HEK293 (cell line): ENCODE measurements at regions not wholly inside any gene's neighbourhood (a gene's known extent, or its start where the extent isn't known, plus 50 kb on each side); places are given as distances from the start of the nearest gene placed in this dataset.

Source experiments
- CTCF ChIA-PET: fragments of 350-600 bp; formaldehyde crosslinking; extraction: SDS; loops from one replicate; lab custom pipeline; 2021; ENCODE audit warnings: antibody characterized with exemption; lab: Yijun Ruan, JAX
- POLR2A ChIA-PET: fragments of 300-600 bp; formaldehyde crosslinking; extraction: SDS; loops from one replicate; lab custom pipeline; 2020; ENCODE audit warnings: antibody characterized with exemption, inconsistent platforms; lab: Yijun Ruan, JAX
- H3K27ac ChIP-seq: fragments of 200-500 bp; sonication (Bioruptor generic); 2 replicates; pipeline ENCODE4 v1.5.1; 2014; ENCODE audit warnings: low read depth, low read length, control low read depth, inconsistent platforms; ENCODE audit errors: extremely low read depth
- H3K36me3 ChIP-seq, 2 experiments: fragments of 200-500 bp in 1 of 2; sonication (Bioruptor generic) in 1 of 2; 1 replicate in 1 of 2; 2 replicates in 1 of 2; pipeline ENCODE4 v1.5.1; 2014 to 2017; ENCODE audit warnings: inconsistent platforms in 2 of 2, low read length in 2 of 2; ENCODE audit not compliant: control insufficient read depth in 2 of 2, insufficient read depth in 1 of 2
- H3K4me1 ChIP-seq: fragments of 200-500 bp; sonication (Bioruptor generic); 2 replicates; pipeline ENCODE4 v1.5.1; 2014; ENCODE audit warnings: mild to moderate bottlenecking, low read length, inconsistent platforms; ENCODE audit not compliant: control insufficient read depth, insufficient read depth
- H3K4me3 ChIP-seq: 2 replicates; pipeline ENCODE4 v1.5.1; 2011; ENCODE audit warnings: low read depth, mild to moderate bottlenecking, control low read depth, low read length, moderate library complexity
- H3K9me3 ChIP-seq: fragments of 200-500 bp; sonication (Bioruptor generic); 2 replicates; pipeline ENCODE4 v1.5.1; 2014; ENCODE audit warnings: low read depth, low read length, inconsistent platforms; ENCODE audit not compliant: control insufficient read depth, insufficient read depth
- BCL11A ChIP-seq: fragments of 450-650 bp; formaldehyde crosslinking; IDR thresholded peaks from 2 replicates; pipeline ENCODE4 v1.5.1; 2016; ENCODE audit warnings: low read depth, missing biosample characterization, missing genetic modification characterization
- FEZF1 ChIP-seq: fragments of 450-650 bp; formaldehyde crosslinking; IDR thresholded peaks from 2 replicates; pipeline ENCODE4 v1.5.1; 2016; ENCODE audit warnings: missing biosample characterization, missing genetic modification characterization
- KLF16 ChIP-seq: fragments of 450-650 bp; formaldehyde crosslinking; IDR thresholded peaks from 2 replicates; pipeline ENCODE4 v1.5.1; 2017; ENCODE audit warnings: missing biosample characterization, missing genetic modification characterization
- PRDM10 ChIP-seq: fragments of 450-650 bp; formaldehyde crosslinking; IDR thresholded peaks from 2 replicates; pipeline ENCODE4 v1.5.1; 2016; ENCODE audit warnings: missing biosample characterization, missing genetic modification characterization
- SCRT2 ChIP-seq: fragments of 450-650 bp; formaldehyde crosslinking; IDR thresholded peaks from 2 replicates; pipeline ENCODE4 v1.5.1; 2016; ENCODE audit warnings: missing biosample characterization, missing genetic modification characterization
- ZBTB8A ChIP-seq: fragments of 450-650 bp; formaldehyde crosslinking; IDR thresholded peaks from 2 replicates; pipeline ENCODE4 v1.5.1; 2016; ENCODE audit warnings: missing biosample characterization, missing genetic modification characterization
- ZEB2 ChIP-seq: fragments of 450-650 bp; formaldehyde crosslinking; IDR thresholded peaks from 2 replicates; pipeline ENCODE4 v1.5.1; 2016; ENCODE audit warnings: missing biosample characterization, missing genetic modification characterization
- ZNF16 ChIP-seq: fragments of 450-650 bp; formaldehyde crosslinking; IDR thresholded peaks from 2 replicates; pipeline ENCODE4 v1.5.1; 2016; ENCODE audit warnings: low read depth, missing biosample characterization, missing genetic modification characterization
- ZNF174 ChIP-seq: fragments of 450-650 bp; formaldehyde crosslinking; IDR thresholded peaks from 2 replicates; pipeline ENCODE4 v1.5.0; 2017; ENCODE audit warnings: missing biosample characterization, mild to moderate bottlenecking, missing genetic modification characterization
- ZNF2 ChIP-seq: fragments of 450-650 bp; formaldehyde crosslinking; IDR thresholded peaks from 2 replicates; pipeline ENCODE4 v1.5.1; 2016; ENCODE audit warnings: missing biosample characterization, missing genetic modification characterization
- ZNF223 ChIP-seq: fragments of 450-650 bp; formaldehyde crosslinking; IDR thresholded peaks from 2 replicates; pipeline ENCODE4 v1.5.1; 2016; ENCODE audit warnings: missing biosample characterization, missing genetic modification characterization
- ZNF266 ChIP-seq: fragments of 450-650 bp; formaldehyde crosslinking; IDR thresholded peaks from 2 replicates; pipeline ENCODE4 v1.5.1; 2016; ENCODE audit warnings: missing biosample characterization, missing genetic modification characterization, low read depth
- ZNF341 ChIP-seq: fragments of 450-650 bp; formaldehyde crosslinking; IDR thresholded peaks from 2 replicates; pipeline ENCODE4; 2016; ENCODE audit warnings: low read depth, missing biosample characterization, missing genetic modification characterization
- ZNF426 ChIP-seq: fragments of 450-650 bp; formaldehyde crosslinking; IDR thresholded peaks from 2 replicates; pipeline ENCODE4 v1.5.1; 2017; ENCODE audit warnings: missing biosample characterization, missing genetic modification characterization, mild to moderate bottlenecking, inconsistent platforms, moderate library complexity
- ZNF488 ChIP-seq: fragments of 450-650 bp; formaldehyde crosslinking; IDR thresholded peaks from 2 replicates; pipeline ENCODE4 v1.5.1; 2016; ENCODE audit warnings: missing biosample characterization, missing genetic modification characterization
- ZNF600 ChIP-seq: fragments of 450-650 bp; formaldehyde crosslinking; IDR thresholded peaks from 2 replicates; pipeline ENCODE4 v1.5.1; 2016; ENCODE audit warnings: missing biosample characterization, missing genetic modification characterization
- ZNF664 ChIP-seq: fragments of 450-650 bp; formaldehyde crosslinking; IDR thresholded peaks from 2 replicates; pipeline ENCODE4 v1.5.1; 2016; ENCODE audit warnings: missing biosample characterization, missing genetic modification characterization
- ZNF777 ChIP-seq: fragments of 450-650 bp; formaldehyde crosslinking; IDR thresholded peaks from 2 replicates; pipeline ENCODE4 v1.5.1; 2017; ENCODE audit warnings: missing biosample characterization, missing genetic modification characterization, borderline replicate concordance
- ZSCAN16 ChIP-seq: fragments of 450-650 bp; formaldehyde crosslinking; IDR thresholded peaks from 2 replicates; pipeline ENCODE4 v1.5.1; 2016; ENCODE audit warnings: missing biosample characterization, missing genetic modification characterization
- ZSCAN18 ChIP-seq: fragments of 450-650 bp; formaldehyde crosslinking; IDR thresholded peaks from 2 replicates; pipeline ENCODE4 v1.5.1; 2016; ENCODE audit warnings: missing biosample characterization, missing genetic modification characterization
- ZSCAN23 ChIP-seq: fragments of 450-650 bp; formaldehyde crosslinking; IDR thresholded peaks from 2 replicates; pipeline ENCODE4 v1.5.1; 2016; ENCODE audit warnings: missing biosample characterization, missing genetic modification characterization
- TF ChIP-seq, protein P1 (sequence below): fragments of 450-650 bp; formaldehyde crosslinking; IDR thresholded peaks from 2 replicates; pipeline ENCODE4 v1.5.1; 2016; ENCODE audit warnings: missing biosample characterization, missing genetic modification characterization
- TF ChIP-seq, protein P2 (sequence below): fragments of 450-650 bp; IDR thresholded peaks from 2 replicates; pipeline ENCODE4 v1.5.1; 2018; ENCODE audit warnings: missing biosample characterization, mild to moderate bottlenecking, missing genetic modification characterization
- TF ChIP-seq, protein P3 (sequence below): fragments of 450-650 bp; formaldehyde crosslinking; IDR thresholded peaks from 2 replicates; pipeline ENCODE4 v1.5.1; 2016; ENCODE audit warnings: missing biosample characterization, missing genetic modification characterization, low read depth
- TF ChIP-seq, protein P4 (sequence below): fragments of 450-650 bp; formaldehyde crosslinking; IDR thresholded peaks from 2 replicates; pipeline ENCODE4 v1.5.1; 2017; ENCODE audit warnings: missing biosample characterization, missing genetic modification characterization

GRCh38 chr21:33127154-33127867 is 57.4 kb downstream of the OLIG1 start:
- H3K4me1 ChIP-seq = no peaks in the 10 kb centered on the region
- H3K36me3 ChIP-seq = no peaks in the 10 kb centered on the region
- H3K9me3 ChIP-seq = no peaks in the 10 kb centered on the region
- no peak overlapping the region for H3K27ac ChIP-seq
- ChIA-PET POLR2A (interaction anchor here (1.2 kb wide), 1 partner anchor 102 kb away, joined by 3 read pairs; the partner anchor contains the start of gene OLIG2), CTCF (interaction anchor here (0.6 to 6.9 kb wide), 78 partner anchors 8 to 461 kb away, joined by 3 to 127 read pairs (median 4); partner anchors contain the start of genes DONSON and OLIG2)
- H3K4me3 ChIP-seq = peak overlapping the region; percentile 11
- TF ChIP-seq ZNF223 (tag by site-specific recombination) (no peak), SCRT2 (tag by site-specific recombination) (no peak), ZSCAN16 (tag by site-specific recombination) (no peak), ZSCAN18 (tag by site-specific recombination) (no peak), PRDM10 (peak; percentile 40; the same call in 1 of the 2 replicates), KLF16 (tag by site-specific recombination) (no peak), ZEB2 (tag by site-specific recombination) (peak; percentile 53; the same call in 1 of the 2 replicates), ZNF426 (no peak), ZNF2 (tag by site-specific recombination) (peak; percentile 97), ZSCAN23 (tag by site-specific recombination) (no peak), ZNF174 (tag by site-specific recombination) (no peak), ZNF664 (tag by site-specific recombination) (no peak), ZNF266 (no peak), ZNF777 (tag by site-specific recombination) (no peak), ZNF488 (no peak), BCL11A (peak; percentile 75; the same call in 1 of the 2 replicates), ZBTB8A (tag by site-specific recombination) (no peak), ZNF600 (tag by site-specific recombination) (peak; percentile 52; the same call in 1 of the 2 replicates), ZNF16 (no peak), FEZF1 (tag by site-specific recombination) (no peak), ZNF341 (tag by site-specific recombination) (no peak)
- TF ChIP-seq, protein P1, sequence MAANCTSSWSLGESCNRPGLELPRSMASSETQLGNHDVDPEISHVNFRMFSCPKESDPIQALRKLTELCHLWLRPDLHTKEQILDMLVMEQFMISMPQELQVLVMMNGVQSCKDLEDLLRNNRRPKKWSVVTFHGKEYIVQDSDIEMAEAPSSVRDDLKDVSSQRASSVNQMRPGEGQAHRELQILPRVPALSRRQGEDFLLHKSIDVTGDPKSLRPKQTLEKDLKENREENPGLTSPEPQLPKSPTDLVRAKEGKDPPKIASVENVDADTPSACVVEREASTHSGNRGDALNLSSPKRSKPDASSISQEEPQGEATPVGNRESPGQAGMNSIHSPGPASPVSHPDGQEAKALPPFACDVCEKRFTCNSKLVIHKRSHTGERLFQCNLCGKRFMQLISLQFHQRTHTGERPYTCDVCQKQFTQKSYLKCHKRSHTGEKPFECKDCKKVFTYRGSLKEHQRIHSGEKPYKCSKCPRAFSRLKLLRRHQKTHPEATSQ (tag by site-specific recombination) = no peak
- TF ChIP-seq, protein P2, sequence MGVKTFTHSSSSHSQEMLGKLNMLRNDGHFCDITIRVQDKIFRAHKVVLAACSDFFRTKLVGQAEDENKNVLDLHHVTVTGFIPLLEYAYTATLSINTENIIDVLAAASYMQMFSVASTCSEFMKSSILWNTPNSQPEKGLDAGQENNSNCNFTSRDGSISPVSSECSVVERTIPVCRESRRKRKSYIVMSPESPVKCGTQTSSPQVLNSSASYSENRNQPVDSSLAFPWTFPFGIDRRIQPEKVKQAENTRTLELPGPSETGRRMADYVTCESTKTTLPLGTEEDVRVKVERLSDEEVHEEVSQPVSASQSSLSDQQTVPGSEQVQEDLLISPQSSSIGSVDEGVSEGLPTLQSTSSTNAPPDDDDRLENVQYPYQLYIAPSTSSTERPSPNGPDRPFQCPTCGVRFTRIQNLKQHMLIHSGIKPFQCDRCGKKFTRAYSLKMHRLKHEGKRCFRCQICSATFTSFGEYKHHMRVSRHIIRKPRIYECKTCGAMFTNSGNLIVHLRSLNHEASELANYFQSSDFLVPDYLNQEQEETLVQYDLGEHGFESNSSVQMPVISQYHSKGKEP = peak; percentile 7; the same call in 1 of the 2 replicates
- TF ChIP-seq, protein P3, sequence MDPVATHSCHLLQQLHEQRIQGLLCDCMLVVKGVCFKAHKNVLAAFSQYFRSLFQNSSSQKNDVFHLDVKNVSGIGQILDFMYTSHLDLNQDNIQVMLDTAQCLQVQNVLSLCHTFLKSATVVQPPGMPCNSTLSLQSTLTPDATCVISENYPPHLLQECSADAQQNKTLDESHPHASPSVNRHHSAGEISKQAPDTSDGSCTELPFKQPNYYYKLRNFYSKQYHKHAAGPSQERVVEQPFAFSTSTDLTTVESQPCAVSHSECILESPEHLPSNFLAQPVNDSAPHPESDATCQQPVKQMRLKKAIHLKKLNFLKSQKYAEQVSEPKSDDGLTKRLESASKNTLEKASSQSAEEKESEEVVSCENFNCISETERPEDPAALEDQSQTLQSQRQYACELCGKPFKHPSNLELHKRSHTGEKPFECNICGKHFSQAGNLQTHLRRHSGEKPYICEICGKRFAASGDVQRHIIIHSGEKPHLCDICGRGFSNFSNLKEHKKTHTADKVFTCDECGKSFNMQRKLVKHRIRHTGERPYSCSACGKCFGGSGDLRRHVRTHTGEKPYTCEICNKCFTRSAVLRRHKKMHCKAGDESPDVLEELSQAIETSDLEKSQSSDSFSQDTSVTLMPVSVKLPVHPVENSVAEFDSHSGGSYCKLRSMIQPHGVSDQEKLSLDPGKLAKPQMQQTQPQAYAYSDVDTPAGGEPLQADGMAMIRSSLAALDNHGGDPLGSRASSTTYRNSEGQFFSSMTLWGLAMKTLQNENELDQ (tag by site-specific recombination) = no peak
- TF ChIP-seq, protein P4, sequence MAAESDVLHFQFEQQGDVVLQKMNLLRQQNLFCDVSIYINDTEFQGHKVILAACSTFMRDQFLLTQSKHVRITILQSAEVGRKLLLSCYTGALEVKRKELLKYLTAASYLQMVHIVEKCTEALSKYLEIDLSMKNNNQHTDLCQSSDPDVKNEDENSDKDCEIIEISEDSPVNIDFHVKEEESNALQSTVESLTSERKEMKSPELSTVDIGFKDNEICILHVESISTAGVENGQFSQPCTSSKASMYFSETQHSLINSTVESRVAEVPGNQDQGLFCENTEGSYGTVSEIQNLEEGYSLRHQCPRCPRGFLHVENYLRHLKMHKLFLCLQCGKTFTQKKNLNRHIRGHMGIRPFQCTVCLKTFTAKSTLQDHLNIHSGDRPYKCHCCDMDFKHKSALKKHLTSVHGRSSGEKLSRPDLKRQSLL = no peak
